IPS-20b (cell line): ENCODE measurements at regions not wholly inside any gene's neighbourhood (a gene's known extent, or its start where the extent isn't known, plus 50 kb on each side); places are given as distances from the start of the nearest gene placed in this dataset.

ENCODE experiments used
- H3K27ac ChIP-seq: one replicate; pipeline ENCODE4 v1.5.1; 2013; ENCODE audit warnings: low read length
- H3K27me3 ChIP-seq: 2 replicates; pipeline ENCODE4 v1.6.1; 2013; ENCODE audit warnings: mild to moderate bottlenecking, low read length, inconsistent platforms; ENCODE audit not compliant: insufficient read depth
- H3K36me3 ChIP-seq: 2 replicates; pipeline ENCODE4 v1.6.1; 2013; ENCODE audit warnings: low read depth, mild to moderate bottlenecking, inconsistent platforms, low read length, moderate library complexity; ENCODE audit not compliant: insufficient read depth
- H3K4me1 ChIP-seq: 2 replicates; pipeline ENCODE4 v1.6.1; 2013; ENCODE audit warnings: mild to moderate bottlenecking, control low read depth, inconsistent platforms, low read length, moderate library complexity; ENCODE audit not compliant: insufficient read depth
- H3K4me3 ChIP-seq: 2 replicates; pipeline ENCODE4 v1.5.1; 2013; ENCODE audit warnings: mild to moderate bottlenecking, low read length, inconsistent platforms
- H3K9ac ChIP-seq: 2 replicates; pipeline ENCODE4 v1.6.1; 2013; ENCODE audit warnings: low read depth, mild to moderate bottlenecking, inconsistent platforms, low read length, moderate library complexity
- H3K9me3 ChIP-seq: 2 replicates; pipeline ENCODE4 v1.6.1; 2013; ENCODE audit warnings: mild to moderate bottlenecking, low read depth, low read length, inconsistent platforms; ENCODE audit not compliant: insufficient read depth

GRCh38 chr9:105865285-105865684 lies 170.9 kb downstream of the TMEM38B start:
- H3K9ac ChIP-seq = no peak overlapping the region
- no peaks in the 10 kb centered on the region for H3K9me3 ChIP-seq
- no peak overlapping the region for H3K27ac ChIP-seq
- H3K36me3 ChIP-seq = no peaks in the 10 kb centered on the region
- no peak overlapping the region for H3K4me3 ChIP-seq
- H3K27me3 ChIP-seq = no peaks in the 10 kb centered on the region
- H3K4me1 ChIP-seq = 0 out of 2 replicates have a peak, but pooled peaks cover 3% of the 10 kb centered on the region

GRCh38 chr9:105871540-105871939 lies 177.2 kb downstream of the TMEM38B start:
- no peak overlapping the region for H3K27ac ChIP-seq

GRCh38 chr9:105873801-105874200 lies 179.5 kb downstream of the TMEM38B start:
- Histone ChIP-seq H3K9ac (no peak overlapping the region), H3K4me1 (no peaks in the 10 kb centered on the region; the same call in 1 of the 2 replicates), H3K4me3 (no peak overlapping the region), H3K27me3 (no peaks in the 10 kb centered on the region), H3K36me3 (no peaks in the 10 kb centered on the region), H3K27ac (no peak overlapping the region), H3K9me3 (no peaks in the 10 kb centered on the region)

More at GRCh38 chr9:105871540-105871939, 177.2 kb downstream of the TMEM38B start:
- Histone ChIP-seq H3K27me3 (no peaks in the 10 kb centered on the region), H3K9me3 (no peaks in the 10 kb centered on the region), H3K9ac (no peak overlapping the region), H3K36me3 (no peaks in the 10 kb centered on the region), H3K4me1 (no peaks in the 10 kb centered on the region; the same call in 1 of the 2 replicates), H3K4me3 (no peak overlapping the region)

DNA sequence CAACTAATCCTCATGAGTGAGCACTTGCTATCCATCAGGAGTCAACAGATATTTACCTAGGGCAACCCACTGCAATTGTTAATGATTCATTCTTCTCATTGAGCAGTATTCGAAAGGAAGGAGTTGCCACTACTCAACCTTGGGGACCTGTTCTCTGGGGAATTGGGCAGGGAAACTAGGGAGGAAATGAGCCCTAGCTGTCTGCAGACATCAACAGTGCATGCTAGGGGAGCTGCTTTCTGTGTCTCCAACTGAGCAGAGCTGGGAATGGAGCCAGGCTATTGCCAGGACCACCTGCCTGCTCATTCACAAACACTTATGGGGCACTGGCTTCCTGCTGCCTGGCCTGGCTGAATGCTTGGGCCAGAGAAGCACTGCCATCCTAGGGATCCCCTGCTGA lies 183.4 kb downstream of the TMEM38B start:
- Histone ChIP-seq H3K4me3 (no peak overlapping the region), H3K4me1 (no peaks in the 10 kb centered on the region), H3K27ac (no peak overlapping the region), H3K27me3 (no peaks in the 10 kb centered on the region), H3K9me3 (no peaks in the 10 kb centered on the region), H3K36me3 (no peaks in the 10 kb centered on the region), H3K9ac (no peak overlapping the region)

GRCh38 chr9:105879181-105879580 lies 184.8 kb downstream of the TMEM38B start:
- Histone ChIP-seq H3K36me3 (no peaks in the 10 kb centered on the region), H3K4me1 (no peaks in the 10 kb centered on the region), H3K9me3 (no peaks in the 10 kb centered on the region), H3K9ac (no peak overlapping the region), H3K27me3 (no peaks in the 10 kb centered on the region), H3K4me3 (no peak overlapping the region), H3K27ac (no peak overlapping the region)

DNA sequence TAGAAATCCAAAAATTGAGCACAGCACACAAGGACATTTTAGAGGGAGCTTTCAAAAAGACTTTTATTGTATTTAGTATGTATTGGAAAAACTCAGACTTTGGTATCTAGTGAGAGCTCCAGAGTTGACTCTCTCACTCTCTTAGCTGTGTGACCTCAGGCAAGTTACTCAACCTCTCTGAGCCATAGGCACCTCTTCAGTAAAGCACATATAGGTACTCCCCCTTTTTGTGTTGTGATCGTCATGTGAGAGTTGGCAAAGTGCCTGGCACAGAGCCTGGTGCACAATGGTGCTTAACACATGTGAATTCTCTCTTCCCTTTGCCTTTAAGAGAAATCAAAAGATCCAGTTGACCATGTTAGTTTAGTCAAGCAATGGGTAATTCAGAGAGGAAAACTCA lies 186.2 kb downstream of the TMEM38B start:
- no peaks in the 10 kb centered on the region for H3K9me3 ChIP-seq
- no peaks in the 10 kb centered on the region for H3K27me3 ChIP-seq
- H3K27ac ChIP-seq = no peak overlapping the region
- no peak overlapping the region for H3K9ac ChIP-seq
- no peak overlapping the region for H3K4me3 ChIP-seq
- H3K36me3 ChIP-seq = no peaks in the 10 kb centered on the region
- no peaks in the 10 kb centered on the region for H3K4me1 ChIP-seq

GRCh38 chr9:105881021-105881420 lies 186.7 kb downstream of the TMEM38B start:
- no peaks in the 10 kb centered on the region for H3K9me3 ChIP-seq
- no peak overlapping the region for H3K27ac ChIP-seq
- no peak overlapping the region for H3K9ac ChIP-seq
- no peaks in the 10 kb centered on the region for H3K36me3 ChIP-seq
- H3K27me3 ChIP-seq = no peaks in the 10 kb centered on the region
- H3K4me3 ChIP-seq = no peak overlapping the region
- H3K4me1 ChIP-seq = no peaks in the 10 kb centered on the region

DNA sequence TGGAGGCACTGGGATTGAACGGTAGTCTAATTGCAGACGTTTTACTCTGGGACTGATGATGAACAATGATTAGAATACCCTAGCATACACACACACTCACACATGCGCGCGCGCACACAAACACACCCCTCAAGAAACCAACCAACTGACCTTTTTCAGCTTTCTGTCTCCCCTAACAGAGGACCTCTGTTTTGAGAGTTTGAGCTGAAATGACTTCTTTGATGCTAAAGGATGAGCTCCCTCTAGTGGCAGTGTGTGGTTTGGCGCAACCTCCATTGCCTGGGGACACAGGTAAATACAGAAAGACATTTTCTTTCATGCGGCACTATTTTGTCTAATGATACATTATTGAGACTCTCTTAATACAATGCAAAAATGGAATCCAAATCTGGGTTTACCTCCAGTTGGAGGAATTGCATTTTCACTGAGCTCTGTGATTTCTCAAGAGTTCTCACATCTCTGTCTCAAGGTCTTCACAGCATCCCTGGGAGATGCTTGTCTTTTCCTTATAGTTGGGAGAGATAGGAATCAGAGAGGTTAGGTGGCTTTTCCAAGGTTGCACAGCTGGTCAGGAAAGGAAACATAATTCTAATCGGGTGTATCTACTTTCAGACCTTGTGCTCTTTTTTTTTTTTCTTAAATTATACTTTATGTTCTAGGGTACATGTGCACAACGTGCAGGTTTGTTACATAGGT lies 187.5 kb downstream of the TMEM38B start:
- Histone ChIP-seq H3K27ac (no peak overlapping the region), H3K4me1 (no peaks in the 10 kb centered on the region), H3K27me3 (no peaks in the 10 kb centered on the region), H3K9ac (no peak overlapping the region), H3K4me3 (no peak overlapping the region), H3K36me3 (no peaks in the 10 kb centered on the region), H3K9me3 (no peaks in the 10 kb centered on the region)

- no peaks in the 10 kb centered on the region for H3K9me3 ChIP-seq
- no peak overlapping the region for H3K27ac ChIP-seq
- no peak overlapping the region for H3K4me3 ChIP-seq
- no peaks in the 10 kb centered on the region for H3K4me1 ChIP-seq
- no peaks in the 10 kb centered on the region for H3K36me3 ChIP-seq
- no peak overlapping the region for H3K9ac ChIP-seq
- no peaks in the 10 kb centered on the region for H3K27me3 ChIP-seq
These were observed 189.5 kb downstream of the TMEM38B start for GRCh38 chr9:105883847-105884246.

DNA sequence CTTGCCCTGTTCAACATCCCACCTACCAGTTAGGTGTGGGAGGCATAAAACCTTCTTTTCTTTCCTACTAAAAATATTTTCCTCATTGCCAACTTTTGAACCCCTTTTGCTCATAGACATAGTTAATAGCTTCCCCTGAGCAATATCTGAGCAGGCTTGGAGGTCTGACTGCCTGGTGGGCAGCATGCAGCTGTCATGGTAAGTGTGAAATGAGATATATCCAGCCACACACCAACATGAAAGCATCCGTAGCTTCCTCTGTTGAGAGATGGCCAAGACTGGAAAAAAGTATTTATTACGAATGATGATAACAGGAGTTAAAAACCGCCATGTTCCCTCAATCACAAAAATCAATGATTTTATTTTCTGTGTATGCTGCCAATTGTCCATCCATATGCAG lies 190.1 kb downstream of the TMEM38B start:
- H3K27me3 ChIP-seq = no peaks in the 10 kb centered on the region
- no peak overlapping the region for H3K4me3 ChIP-seq
- H3K36me3 ChIP-seq = no peaks in the 10 kb centered on the region
- no peaks in the 10 kb centered on the region for H3K4me1 ChIP-seq
- no peak overlapping the region for H3K9ac ChIP-seq
- no peaks in the 10 kb centered on the region for H3K9me3 ChIP-seq
- no peak overlapping the region for H3K27ac ChIP-seq

- H3K4me3 ChIP-seq = no peak overlapping the region
- H3K27ac ChIP-seq = no peak overlapping the region
- H3K4me1 ChIP-seq = peaks cover 6% of the 10 kb centered on the region; the same call in 1 of the 2 replicates
- no peaks in the 10 kb centered on the region for H3K36me3 ChIP-seq
- no peaks in the 10 kb centered on the region for H3K27me3 ChIP-seq
- H3K9ac ChIP-seq = no peak overlapping the region
- H3K9me3 ChIP-seq = no peaks in the 10 kb centered on the region
These were observed 191.8 kb downstream of the TMEM38B start for GRCh38 chr9:105886136-105886535.

DNA sequence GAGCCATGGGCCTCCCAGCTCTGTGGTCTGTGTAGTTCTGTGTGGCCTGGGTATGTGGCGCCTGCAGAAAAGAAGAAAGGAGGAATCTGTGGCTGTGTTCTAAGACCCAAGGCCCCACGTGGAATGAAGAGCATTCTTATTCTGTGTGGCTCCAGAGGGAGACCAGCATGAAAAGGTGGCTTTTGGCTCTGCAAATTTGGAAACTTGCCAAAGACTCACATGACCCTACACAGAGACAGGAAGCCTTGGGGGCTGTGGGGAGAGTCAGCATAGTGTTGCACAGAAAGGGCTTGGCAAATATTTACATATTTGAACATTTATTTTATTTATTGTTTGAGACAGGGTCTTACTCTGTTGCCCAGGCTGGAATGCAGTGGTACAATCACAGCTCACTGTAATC lies 193.3 kb downstream of the TMEM38B start:
- Histone ChIP-seq H3K9ac (no peak overlapping the region), H3K9me3 (no peaks in the 10 kb centered on the region), H3K36me3 (no peaks in the 10 kb centered on the region), H3K4me3 (no peak overlapping the region), H3K27me3 (no peaks in the 10 kb centered on the region), H3K27ac (no peak overlapping the region), H3K4me1 (peaks cover 6% of the 10 kb centered on the region; the same call in 1 of the 2 replicates)
